ENCODE measurements at regions not wholly inside any gene's neighbourhood (a gene's known extent, or its start where the extent isn't known, plus 50 kb on each side); places are given as distances from the start of the nearest gene placed in this dataset.

DNA sequence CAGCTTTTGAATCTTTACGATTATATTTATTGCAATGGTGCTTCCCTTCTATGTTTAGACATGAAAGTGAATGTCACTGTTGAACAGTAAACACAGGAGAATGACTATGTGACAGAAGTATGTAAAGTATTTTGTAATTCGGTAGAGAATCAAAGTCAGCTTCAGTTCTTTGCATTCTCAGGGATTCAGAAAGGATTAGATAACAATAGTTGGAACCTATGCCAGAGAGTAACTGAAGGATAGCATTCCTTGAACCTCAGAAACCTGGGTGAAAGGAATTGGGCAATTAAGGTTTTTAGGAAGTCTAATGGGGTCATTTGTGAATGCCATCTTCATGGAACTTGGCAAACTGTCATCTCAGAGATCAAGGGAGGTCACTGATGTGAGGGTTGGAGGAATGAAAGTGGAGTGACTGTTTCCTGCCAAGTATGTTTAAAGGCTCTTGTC lies 305.3 kb upstream of the DDHD1 start:
- TF ChIP-seq, protein P1, sequence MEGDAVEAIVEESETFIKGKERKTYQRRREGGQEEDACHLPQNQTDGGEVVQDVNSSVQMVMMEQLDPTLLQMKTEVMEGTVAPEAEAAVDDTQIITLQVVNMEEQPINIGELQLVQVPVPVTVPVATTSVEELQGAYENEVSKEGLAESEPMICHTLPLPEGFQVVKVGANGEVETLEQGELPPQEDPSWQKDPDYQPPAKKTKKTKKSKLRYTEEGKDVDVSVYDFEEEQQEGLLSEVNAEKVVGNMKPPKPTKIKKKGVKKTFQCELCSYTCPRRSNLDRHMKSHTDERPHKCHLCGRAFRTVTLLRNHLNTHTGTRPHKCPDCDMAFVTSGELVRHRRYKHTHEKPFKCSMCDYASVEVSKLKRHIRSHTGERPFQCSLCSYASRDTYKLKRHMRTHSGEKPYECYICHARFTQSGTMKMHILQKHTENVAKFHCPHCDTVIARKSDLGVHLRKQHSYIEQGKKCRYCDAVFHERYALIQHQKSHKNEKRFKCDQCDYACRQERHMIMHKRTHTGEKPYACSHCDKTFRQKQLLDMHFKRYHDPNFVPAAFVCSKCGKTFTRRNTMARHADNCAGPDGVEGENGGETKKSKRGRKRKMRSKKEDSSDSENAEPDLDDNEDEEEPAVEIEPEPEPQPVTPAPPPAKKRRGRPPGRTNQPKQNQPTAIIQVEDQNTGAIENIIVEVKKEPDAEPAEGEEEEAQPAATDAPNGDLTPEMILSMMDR (IDR thresholded peaks at IDR 0.05), result no peak
- no peak for TF ChIP-seq POLR2A (IDR thresholded peaks at IDR 0.05)
- no peak for TF ChIP-seq POLR2AphosphoS5 (IDR thresholded peaks at IDR 0.05)
